Spleen (tissue), 11 donors: ENCODE measurements at regions not wholly inside any gene's neighbourhood (a gene's known extent, or its start where the extent isn't known, plus 50 kb on each side); places are given as distances from the start of the nearest gene placed in this dataset.

Experiments
- DNase-seq: peaks from one replicate; pipeline ENCODE4 v3.0.0-alpha.2; 2020
- H3K27ac ChIP-seq, 8 donors: fragments of 200-600 bp; sonication (generic) in 7 of 8; 1 replicate in 4 of 8; 2 replicates in 4 of 8; pipeline versions ENCODE4 v1.5.0 to v1.8.0; 2016 to 2021; ENCODE audit warnings: inconsistent platforms in 4 of 8, mild to moderate bottlenecking in 4 of 8, moderate library complexity in 1 of 8
- H3K27me3 ChIP-seq, 7 donors: fragments of 200-600 bp; sonication (generic) in 6 of 7; replicated peaks in 1 of 7; 1 replicate in 4 of 7; 2 replicates in 3 of 7; pipeline versions ENCODE4 v1.5.0 to v1.8.0; 2016 to 2021; ENCODE audit warnings: inconsistent platforms in 3 of 7, mild to moderate bottlenecking in 1 of 7
- H3K36me3 ChIP-seq, 6 donors: fragments of 200-600 bp; sonication (generic) in 5 of 6; 1 replicate in 4 of 6; 2 replicates in 2 of 6; pipeline versions ENCODE4 v1.5.0 to v1.8.0; 2016 to 2021; ENCODE audit warnings: inconsistent platforms in 2 of 6
- H3K4me1 ChIP-seq, 6 donors: fragments of 200-600 bp; sonication (generic) in 5 of 6; 1 replicate in 3 of 6; 2 replicates in 3 of 6; pipeline versions ENCODE4 v1.5.0 to v1.8.0; 2016 to 2021; ENCODE audit warnings: inconsistent platforms in 3 of 6
- H3K4me3 ChIP-seq, 8 donors: fragments of 200-600 bp; sonication (generic) in 7 of 8; 1 replicate in 4 of 8; 2 replicates in 4 of 8; pipeline versions ENCODE4 v1.5.0 to v1.8.0; 2016 to 2021; ENCODE audit warnings: inconsistent platforms in 4 of 8, mild to moderate bottlenecking in 4 of 8, moderate library complexity in 2 of 8
- H3K9me3 ChIP-seq, 8 donors: fragments of 200-600 bp; sonication (generic) in 7 of 8; 1 replicate in 4 of 8; 2 replicates in 4 of 8; pipeline versions ENCODE4 v1.5.0 to v1.8.0; 2016 to 2021; ENCODE audit warnings: inconsistent platforms in 4 of 8
- CTCF ChIP-seq, 11 experiments: fragments of 200-600 bp in 7 of 11; fragments of 450-650 bp in 4 of 11; sonication (generic) in 4 of 11; IDR thresholded peaks in 8 of 11; conservative IDR thresholded peaks in 3 of 11; 1 replicate in 7 of 11; 2 replicates in 4 of 11; pipeline versions ENCODE4 v1.4.0 to v1.8.0; 2016 to 2021; ENCODE audit warnings: antibody characterized with exemption in 11 of 11, inconsistent platforms in 4 of 11, mild to moderate bottlenecking in 1 of 11
- POLR2A ChIP-seq, 3 donors: fragments of 450-650 bp; IDR thresholded peaks; one replicate each; pipeline ENCODE4 v1.5.1; 2017; ENCODE audit warnings: antibody characterized with exemption in 3 of 3, mild to moderate bottlenecking in 1 of 3
- POLR2AphosphoS5 ChIP-seq, 3 donors: sonication (generic); formaldehyde crosslinking; IDR thresholded peaks; one replicate each; pipeline ENCODE4 v1.5.1; 2017; ENCODE audit warnings: antibody characterized with exemption in 3 of 3
- WGBS, 5 donors: extraction: QIAGEN DNeasy Blood & Tissue Kit in 3 of 5; methylation state at CpG; one replicate each; pipeline versions ENCODE4 v1.1.5 to v1.1.7; 2013 to 2018; 5-methylcytosine and 5-hydroxymethylcytosine counted together
- intact Hi-C: fragments of 100-400 bp; cut with DNase I; formaldehyde crosslinking; loops from one replicate; pipeline ENCODE4 v1.15.0; 2023; ENCODE audit warnings: low total_unique reads
- donor health status: healthy with polysubstance abuse.
- donor health status: DM: no; HTN: no; CAD: no; lungs with moderate emphysema.
- donor health status: DM: no; HTN: no; CAD: no.
- donor health status: Bipolar disorder and iron deficiency.
- donor health status: healthy.
- donor health status: DM: no; HTN: no; CAD: no.
- donor health status: DM: yes; HTN: yes; CAD: no.

GRCh38 chr6:92376691-92377090 lies 1042.7 kb downstream of the EPHA7 start:
- Histone ChIP-seq H3K27me3 (no peaks in the 10 kb centered on the region), H3K4me3 (no peak overlapping the region), H3K4me1 (no peaks in the 10 kb centered on the region), H3K36me3 (no peaks in the 10 kb centered on the region), H3K9me3 (no peaks in the 10 kb centered on the region), H3K27ac (no peak overlapping the region)
- DNase-seq, result no peak
- 49 to 73% (median 70%) methylated on average over 3 of the region's 3 CpGs for WGBS, 5 donors
- intact Hi-C loops, result no loop called here
- TF ChIP-seq CTCF (IDR thresholded peaks at IDR 0.05 in 8 of 11, conservative IDR thresholded peaks at IDR 0.05 in 3 of 11) (no peak), POLR2A (IDR thresholded peaks at IDR 0.05) (no peak), POLR2AphosphoS5 (IDR thresholded peaks at IDR 0.05) (no peak)

GRCh38 chr6:92371211-92372208 lies 1047.8 kb downstream of the EPHA7 start:
- intact Hi-C loops, result no loop called here
- Histone ChIP-seq H3K9me3 (peaks cover 0 to 5% (median 0%) of the 10 kb centered on the region in 8 donors), H3K36me3 (no peaks in the 10 kb centered on the region), H3K27ac (no peak overlapping the region), H3K4me1 (no peaks in the 10 kb centered on the region), H3K27me3 (no peaks in the 10 kb centered on the region), H3K4me3 (no peak overlapping the region)
- TF ChIP-seq POLR2A (IDR thresholded peaks at IDR 0.05), result no peak
- no peak for TF ChIP-seq CTCF (IDR thresholded peaks at IDR 0.05 in 8 of 11, conservative IDR thresholded peaks at IDR 0.05 in 3 of 11)
- TF ChIP-seq POLR2AphosphoS5 (IDR thresholded peaks at IDR 0.05), result no peak
- 68 to 76% (median 74%) methylated on average over 4 of the region's 4 CpGs for WGBS, 5 donors
- no peak for DNase-seq

DNA sequence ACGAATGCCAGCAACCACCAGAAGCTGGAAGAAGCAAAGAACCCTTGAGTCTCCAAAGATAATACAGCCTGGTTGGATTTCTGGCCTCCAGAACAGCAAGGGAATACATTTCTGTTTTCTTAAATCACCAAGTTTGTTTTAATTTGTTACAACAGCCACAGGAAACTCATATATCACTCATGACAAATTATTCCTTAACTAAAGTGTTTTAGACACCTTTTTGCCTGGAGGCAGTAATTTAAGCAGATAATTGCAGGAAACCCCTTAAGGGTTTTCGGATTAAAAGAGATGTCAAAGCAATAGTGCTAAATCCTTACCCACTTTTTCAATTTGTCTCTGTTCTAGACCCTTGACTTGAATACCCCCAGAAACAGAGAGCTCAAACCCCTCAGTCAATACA lies 1050.0 kb downstream of the EPHA7 start:
- WGBS, 5 donors, result 36 to 62% (median 41%) methylated on average over 2 of the region's 2 CpGs

More for the DNA sequence above, 1050.0 kb downstream of the EPHA7 start:
- Histone ChIP-seq H3K9me3 (peaks cover 0 to 5% (median 0%) of the 10 kb centered on the region in 8 donors), H3K27ac (no peak overlapping the region), H3K27me3 (no peaks in the 10 kb centered on the region), H3K36me3 (no peaks in the 10 kb centered on the region), H3K4me1 (no peaks in the 10 kb centered on the region), H3K4me3 (no peak overlapping the region)
- DNase-seq, result no peak
- no peak for TF ChIP-seq CTCF (IDR thresholded peaks at IDR 0.05 in 8 of 11, conservative IDR thresholded peaks at IDR 0.05 in 3 of 11)
- intact Hi-C loops, result no loop called here
